K562 (cell line): ENCODE measurements at regions not wholly inside any gene's neighbourhood (a gene's known extent, or its start where the extent isn't known, plus 50 kb on each side); places are given as distances from the start of the nearest gene placed in this dataset.

Experiments used
- ASH1L ChIP-seq: fragments of 450-650 bp; IDR thresholded peaks from 2 replicates; pipeline ENCODE4 v1.6.1; 2018; ENCODE audit warnings: borderline replicate concordance, mild to moderate bottlenecking, low read depth; ENCODE audit not compliant: partially characterized antibody
- CREBBP ChIP-seq: IDR thresholded peaks from one replicate; pipeline ENCODE4 v1.6.1; 2012; ENCODE audit warnings: low read depth, mild to moderate bottlenecking, control low read depth, inconsistent platforms, low read length
- DACH1 ChIP-seq: fragments of 450-650 bp; IDR thresholded peaks from 2 replicates; pipeline ENCODE4 v1.6.1; 2018; ENCODE audit not compliant: partially characterized antibody
- EP300 ChIP-seq: IDR thresholded peaks from 2 replicates; pipeline ENCODE4 v1.6.1; 2012; ENCODE audit warnings: low read length, improper control_type of control experiment
- GTF2F1 ChIP-seq: IDR thresholded peaks from 2 replicates; pipeline ENCODE4 v1.6.1; 2011; ENCODE audit warnings: low read depth, low read length, improper control_type of control experiment
- HDAC8 ChIP-seq: fragments of 450-650 bp; IDR thresholded peaks from 2 replicates; pipeline ENCODE4 v1.6.1; 2016; ENCODE audit warnings: mild to moderate bottlenecking, missing genetic modification characterization, moderate library complexity, missing compliant biosample characterization
- HMBOX1 ChIP-seq: sonication (generic); IDR thresholded peaks from 2 replicates; pipeline ENCODE4 v1.6.1; 2016
- HNRNPL ChIP-seq: fragments of 200-400 bp; formaldehyde crosslinking; IDR thresholded peaks from 2 replicates; pipeline ENCODE4 v1.6.1; 2017; ENCODE audit warnings: low read depth, mild to moderate bottlenecking, low read length
- IRF9 ChIP-seq: fragments of 450-650 bp; IDR thresholded peaks from 2 replicates; pipeline ENCODE4 v1.6.1; 2016; ENCODE audit warnings: missing biosample characterization, missing genetic modification characterization
- KLF1 ChIP-seq: fragments of 450-650 bp; IDR thresholded peaks from 2 replicates; pipeline ENCODE4 v1.6.1; 2016; ENCODE audit warnings: missing genetic modification characterization, missing compliant biosample characterization
- LARP7 ChIP-seq: fragments of 450-650 bp; IDR thresholded peaks from 2 replicates; pipeline ENCODE4 v1.6.1; 2016
- LCOR ChIP-seq: sonication (generic); formaldehyde crosslinking; IDR thresholded peaks from 2 replicates; pipeline ENCODE4 v1.8.0; 2022; ENCODE audit warnings: mild to moderate bottlenecking, missing genetic modification reagents
- NFYB ChIP-seq: IDR thresholded peaks from 2 replicates; pipeline ENCODE4 v1.6.1; 2011; ENCODE audit warnings: mild to moderate bottlenecking, moderate library complexity; ENCODE audit not compliant: insufficient read length; ENCODE audit errors: extremely low read depth
- NR2C2 ChIP-seq, 2 experiments: fragments of 200-800 bp in 1 of 2; sonication (Bioruptor generic) in 1 of 2; sonication (generic) in 1 of 2; formaldehyde crosslinking in 1 of 2; IDR thresholded peaks; 2 replicates each; pipeline versions ENCODE4 v1.6.1 to v1.8.0; 2016 to 2022; ENCODE audit warnings: mild to moderate bottlenecking in 1 of 2, missing compliant biosample characterization in 1 of 2, missing genetic modification characterization in 1 of 2, missing genetic modification reagents in 1 of 2
- RBM34 ChIP-seq: fragments of 200-400 bp; formaldehyde crosslinking; IDR thresholded peaks from 2 replicates; pipeline ENCODE4 v1.6.1; 2018; ENCODE audit warnings: low read length, borderline replicate concordance; ENCODE audit not compliant: insufficient read depth
- RFX7 ChIP-seq: fragments of 250-450 bp; sonication (Bioruptor Pico); IDR thresholded peaks from 2 replicates; pipeline ENCODE4 v1.5.1; 2021; ENCODE audit warnings: mild to moderate bottlenecking
- RHOXF2B ChIP-seq: fragments of 250-450 bp; sonication (Bioruptor Pico); conservative IDR thresholded peaks from 2 replicates; pipeline ENCODE4 v1.5.1; 2021
- SRSF9 ChIP-seq: fragments of 200-400 bp; formaldehyde crosslinking; IDR thresholded peaks from 2 replicates; pipeline ENCODE4 v1.6.1; 2017; ENCODE audit warnings: low read depth, low read length, borderline replicate concordance
- TSC22D4 ChIP-seq: fragments of 450-650 bp; IDR thresholded peaks from 2 replicates; pipeline ENCODE4 v1.6.1; 2016; ENCODE audit warnings: missing genetic modification characterization, missing biosample characterization, control low read depth
- ZBED1 ChIP-seq: IDR thresholded peaks from 2 replicates; pipeline ENCODE4 v1.6.1; 2014
- ZBTB34 ChIP-seq: fragments of 250-450 bp; sonication (Bioruptor Pico); IDR thresholded peaks from 2 replicates; pipeline ENCODE4 v1.8.0; 2021; ENCODE audit warnings: mild to moderate bottlenecking, moderate library complexity
- ZBTB8A ChIP-seq: fragments of 450-650 bp; IDR thresholded peaks from 2 replicates; pipeline ENCODE4 v1.6.1; 2018; ENCODE audit warnings: mild to moderate bottlenecking, moderate library complexity; ENCODE audit not compliant: partially characterized antibody
- ZNF583 ChIP-seq: fragments of 250-450 bp; sonication (Bioruptor Pico); IDR thresholded peaks from 2 replicates; pipeline ENCODE4 v1.4.0; 2020
- ZNF668 ChIP-seq: fragments of 250-450 bp; sonication (Bioruptor Pico); IDR thresholded peaks from 2 replicates; pipeline ENCODE4 v1.8.0; 2022; ENCODE audit warnings: mild to moderate bottlenecking, inconsistent platforms
- ZNF717 ChIP-seq: fragments of 250-450 bp; sonication (Bioruptor Pico); IDR thresholded peaks from 2 replicates; pipeline ENCODE4 v1.5.0; 2021
- TF ChIP-seq, protein P1 (sequence below): sonication (generic); formaldehyde crosslinking; IDR thresholded peaks from 2 replicates; pipeline ENCODE4 v1.9.0; 2022; ENCODE audit warnings: mild to moderate bottlenecking, missing genetic modification reagents
- TF ChIP-seq, protein P2 (sequence below): fragments of 450-650 bp; formaldehyde crosslinking; IDR thresholded peaks from 2 replicates; pipeline ENCODE4 v1.4.0; 2020; ENCODE audit warnings: mild to moderate bottlenecking

GRCh38 chr16:79867425-79867997 is 267.0 kb upstream of the MAF start (continued):
- TF ChIP-seq ZNF668 (CRISPR knock-in tag) (no peak), LARP7 (no peak), NFYB (no peak), LCOR (CRISPR knock-in tag) (no peak), ZNF583 (CRISPR knock-in tag) (no peak), KLF1 (tag) (no peak), NR2C2 (CRISPR knock-in tag; IDR thresholded peaks at IDR 0.05) (no peak), NR2C2 (tag; IDR thresholded peaks at IDR 0.05) (no peak), ZBTB8A (no peak), ZNF717 (CRISPR knock-in tag) (no peak), IRF9 (tag) (no peak), HDAC8 (no peak), GTF2F1 (no peak), ZBED1 (no peak), EP300 (no peak), SRSF9 (no peak), HNRNPL (no peak), RBM34 (no peak), TSC22D4 (tag) (no peak), RFX7 (CRISPR knock-in tag) (no peak), RHOXF2B (CRISPR knock-in tag) (no peak), ASH1L (no peak), DACH1 (no peak), CREBBP (no peak), ZBTB34 (CRISPR knock-in tag) (no peak), HMBOX1 (peak; percentile 71; the same call in 1 of the 2 replicates)
- TF ChIP-seq, protein P1, sequence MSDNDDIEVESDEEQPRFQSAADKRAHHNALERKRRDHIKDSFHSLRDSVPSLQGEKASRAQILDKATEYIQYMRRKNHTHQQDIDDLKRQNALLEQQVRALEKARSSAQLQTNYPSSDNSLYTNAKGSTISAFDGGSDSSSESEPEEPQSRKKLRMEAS, result no peak
- TF ChIP-seq, protein P2, sequence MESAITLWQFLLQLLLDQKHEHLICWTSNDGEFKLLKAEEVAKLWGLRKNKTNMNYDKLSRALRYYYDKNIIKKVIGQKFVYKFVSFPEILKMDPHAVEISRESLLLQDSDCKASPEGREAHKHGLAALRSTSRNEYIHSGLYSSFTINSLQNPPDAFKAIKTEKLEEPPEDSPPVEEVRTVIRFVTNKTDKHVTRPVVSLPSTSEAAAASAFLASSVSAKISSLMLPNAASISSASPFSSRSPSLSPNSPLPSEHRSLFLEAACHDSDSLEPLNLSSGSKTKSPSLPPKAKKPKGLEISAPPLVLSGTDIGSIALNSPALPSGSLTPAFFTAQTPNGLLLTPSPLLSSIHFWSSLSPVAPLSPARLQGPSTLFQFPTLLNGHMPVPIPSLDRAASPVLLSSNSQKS (CRISPR knock-in tag), result no peak
